NCI-H1436 treated with DMSO at 0.1 percent for 48 hours (cell line): ENCODE measurements at regions not wholly inside any gene's neighbourhood (a gene's known extent, or its start where the extent isn't known, plus 50 kb on each side); places are given as distances from the start of the nearest gene placed in this dataset.
"Not testable (repeated sequence)": the region's sequence is repeated elsewhere in the genome, so short reads cannot be mapped to it uniquely, and the experiment has no call there.

Source experiments
- DNase-seq: peaks from one replicate; lab custom pipeline; 2025; lab: John Stamatoyannopoulos, UW

DNA sequence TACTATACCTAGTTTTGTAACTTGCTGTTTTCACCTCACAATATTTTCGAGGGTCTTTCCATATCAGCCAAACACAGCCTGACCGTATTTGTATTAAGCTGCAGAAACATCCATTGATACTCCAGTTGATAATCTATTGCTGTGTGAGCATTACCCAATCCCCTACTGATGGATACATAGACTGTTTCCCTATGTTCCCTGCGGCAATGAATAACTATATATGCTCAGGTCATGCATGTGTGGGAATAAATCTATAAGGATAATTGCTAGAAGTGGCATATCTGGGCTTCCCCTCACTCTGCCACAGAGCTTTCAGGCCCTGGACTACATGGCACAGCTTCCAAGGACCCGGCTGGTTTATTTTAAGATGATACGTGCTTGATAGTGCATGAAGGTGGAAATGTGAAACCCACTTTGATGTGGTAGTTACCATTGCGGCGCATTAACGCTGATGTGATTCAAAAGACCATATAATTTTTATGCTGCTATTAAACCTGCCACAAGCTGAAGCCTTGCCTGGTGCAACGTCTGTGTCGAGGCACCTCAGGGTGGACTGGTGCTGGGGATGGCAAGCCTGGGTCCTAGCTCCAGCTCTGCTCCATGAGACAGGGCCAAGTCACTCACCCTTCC lies 81.4 kb upstream of the KCNK12 start:
- no peak for DNase-seq

DNA sequence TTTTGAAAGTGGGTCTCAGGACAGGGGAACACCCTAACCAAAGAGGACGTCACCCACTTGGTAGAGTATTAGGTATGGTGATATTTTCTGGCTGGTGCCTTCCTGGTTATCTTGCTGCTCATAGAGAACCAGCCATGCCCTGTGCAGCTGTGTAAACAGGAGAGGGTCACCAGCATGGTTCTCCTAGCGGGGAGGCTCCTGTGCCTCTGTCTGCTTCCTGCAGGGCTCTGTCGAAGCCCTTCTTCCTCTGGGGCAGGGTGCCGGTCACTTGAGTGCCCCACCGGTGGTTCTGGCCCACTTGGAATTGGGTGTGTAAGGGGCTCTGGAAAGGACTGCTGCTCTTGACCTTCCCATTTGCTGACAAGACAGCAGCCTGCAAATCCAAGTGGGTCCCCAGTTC lies 80.5 kb upstream of the KCNK12 start:
- no peak for DNase-seq

DNA sequence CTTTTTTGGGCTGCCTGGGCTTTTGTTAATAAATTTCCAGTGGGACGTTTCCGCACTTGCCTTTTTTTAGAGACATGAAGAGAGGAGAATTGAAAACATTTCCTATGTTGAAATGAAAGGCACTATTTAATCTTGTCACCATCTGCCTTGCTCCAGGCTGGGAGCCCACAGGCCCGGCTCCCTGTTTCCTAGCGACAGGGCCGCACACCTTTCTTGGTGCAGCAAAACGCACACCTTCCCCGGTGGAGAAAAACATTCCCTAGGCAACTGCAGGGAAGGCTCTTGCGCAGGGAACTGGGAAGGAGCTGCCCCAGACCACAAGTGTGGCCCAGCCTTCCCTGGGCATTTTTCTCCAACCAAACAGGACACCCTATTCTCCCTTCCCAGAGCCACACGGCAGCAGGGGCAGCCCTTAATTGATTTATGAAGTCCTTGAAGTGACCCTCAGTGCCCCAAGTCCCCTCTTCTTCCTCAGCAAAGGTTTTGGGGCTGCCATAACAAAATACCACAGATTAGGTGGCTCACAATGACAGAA lies 79.3 kb upstream of the KCNK12 start:
- DNase-seq, result no peak

DNA sequence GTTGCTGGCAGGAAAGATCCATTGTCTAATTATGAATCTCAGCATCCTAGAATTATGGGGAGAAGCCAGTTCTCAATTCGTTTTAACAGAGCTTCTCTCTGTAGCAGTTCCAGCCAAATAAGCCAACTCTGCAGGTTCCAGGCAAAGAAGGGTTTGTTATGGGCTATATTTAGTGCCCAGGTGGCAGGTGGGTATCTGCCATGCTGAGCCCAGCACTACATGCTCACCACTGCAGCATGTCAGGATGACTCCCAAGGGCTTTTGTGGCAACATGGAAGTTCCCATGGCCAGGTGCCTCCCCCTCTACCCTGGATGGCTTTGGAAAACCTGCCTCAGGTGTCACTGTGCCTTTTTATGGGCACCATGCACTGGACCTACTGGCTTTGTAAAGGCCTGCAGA lies 74.5 kb upstream of the KCNK12 start:
- no peak for DNase-seq

DNA sequence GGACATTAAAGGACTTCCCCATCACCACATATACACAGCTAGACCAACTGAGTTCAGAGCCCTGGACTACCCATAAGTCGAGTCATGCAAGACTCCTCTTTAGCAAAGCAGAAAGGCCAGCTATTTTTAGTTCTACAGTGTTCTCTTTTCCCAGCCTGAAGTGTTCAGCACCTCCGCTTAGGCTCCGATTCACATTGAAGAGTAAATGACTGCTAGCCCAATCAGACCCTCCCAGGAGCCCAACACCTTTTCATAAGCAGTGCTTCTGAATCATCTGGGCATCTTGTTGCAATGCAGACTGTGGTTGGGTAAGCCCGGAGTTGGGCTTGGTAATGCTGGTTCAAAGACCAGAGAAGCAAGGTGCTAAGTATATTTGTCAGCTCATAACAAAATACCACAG lies 73.6 kb upstream of the KCNK12 start:
- DNase-seq, result no peak

DNA sequence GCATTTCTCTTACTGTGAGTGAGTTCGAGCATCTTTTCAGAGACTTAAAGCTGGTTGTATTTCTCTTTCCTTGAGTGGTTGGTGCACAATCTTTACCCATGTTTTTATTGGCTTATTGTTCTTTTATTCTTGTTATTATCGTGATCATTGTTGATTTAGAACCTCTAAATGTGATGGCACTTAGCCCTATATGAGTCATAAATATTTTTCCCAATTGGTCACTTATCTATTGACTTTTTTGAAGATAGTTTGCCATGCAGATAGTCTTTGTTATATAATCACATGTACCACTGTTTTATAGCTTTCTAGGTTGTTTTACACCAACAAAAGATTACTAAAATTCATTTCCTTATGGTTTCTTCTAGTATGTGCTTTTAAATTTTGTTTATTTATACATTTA lies 70.6 kb upstream of the KCNK12 start:
- DNase-seq, result no peak

DNA sequence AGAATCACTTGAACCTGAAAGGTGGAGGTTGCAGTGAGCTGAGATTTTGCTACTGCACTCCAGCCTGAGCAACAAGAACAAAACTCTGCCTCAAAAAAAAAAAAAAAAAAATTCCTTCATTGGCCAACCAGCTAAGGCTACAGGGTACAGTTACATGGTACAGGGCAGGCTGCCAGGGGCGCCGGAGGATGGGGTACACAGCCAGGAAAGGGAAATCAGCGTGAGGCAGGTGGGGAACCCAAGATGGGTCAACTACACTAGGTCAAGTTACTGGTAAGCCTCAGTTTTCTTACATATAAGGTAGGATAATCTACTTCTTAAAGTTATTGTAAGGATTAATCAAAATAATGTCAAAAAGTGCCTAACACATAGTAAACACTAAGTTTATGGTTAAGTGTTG lies 69.6 kb upstream of the KCNK12 start:
- DNase-seq, result no peak

DNA sequence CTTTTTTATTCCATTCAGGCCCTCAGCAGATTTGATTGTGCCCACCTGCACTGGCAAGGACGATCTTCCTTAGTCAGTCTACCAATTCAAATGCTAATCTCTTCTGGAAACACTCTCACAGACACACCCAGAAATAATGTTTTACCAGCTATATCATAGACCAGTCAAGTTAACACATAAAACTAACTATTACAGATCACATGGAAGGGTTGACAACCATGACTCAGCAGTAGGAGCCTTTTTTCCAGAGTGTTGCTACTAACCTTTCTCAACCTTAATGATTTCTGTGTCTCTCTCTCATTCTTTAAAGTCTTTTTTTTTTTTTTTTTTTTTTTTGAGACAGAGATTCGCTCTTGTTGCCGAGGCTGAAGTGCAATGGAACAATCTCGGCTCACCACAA lies 68.7 kb upstream of the KCNK12 start:
- no peak for DNase-seq

DNA sequence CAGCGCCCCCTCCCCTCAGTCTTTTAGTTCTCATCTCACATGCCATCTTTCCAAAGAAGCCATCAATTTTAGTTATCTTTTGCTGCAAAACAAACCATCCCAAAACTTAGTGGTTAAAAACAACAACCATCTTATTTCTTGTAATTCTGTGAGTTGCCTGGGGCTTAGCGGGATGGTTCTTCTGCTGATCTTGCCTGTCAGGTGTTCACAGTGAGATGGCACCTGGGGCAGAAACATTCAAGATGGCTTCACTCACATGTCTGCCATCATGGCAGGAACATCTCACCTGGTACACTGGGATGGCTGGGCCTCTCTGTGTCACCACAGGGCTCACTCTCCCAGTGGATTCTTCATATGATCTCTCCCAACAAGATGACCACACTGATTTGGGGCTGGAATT lies 67.6 kb upstream of the KCNK12 start:
- DNase-seq, result no peak

DNA sequence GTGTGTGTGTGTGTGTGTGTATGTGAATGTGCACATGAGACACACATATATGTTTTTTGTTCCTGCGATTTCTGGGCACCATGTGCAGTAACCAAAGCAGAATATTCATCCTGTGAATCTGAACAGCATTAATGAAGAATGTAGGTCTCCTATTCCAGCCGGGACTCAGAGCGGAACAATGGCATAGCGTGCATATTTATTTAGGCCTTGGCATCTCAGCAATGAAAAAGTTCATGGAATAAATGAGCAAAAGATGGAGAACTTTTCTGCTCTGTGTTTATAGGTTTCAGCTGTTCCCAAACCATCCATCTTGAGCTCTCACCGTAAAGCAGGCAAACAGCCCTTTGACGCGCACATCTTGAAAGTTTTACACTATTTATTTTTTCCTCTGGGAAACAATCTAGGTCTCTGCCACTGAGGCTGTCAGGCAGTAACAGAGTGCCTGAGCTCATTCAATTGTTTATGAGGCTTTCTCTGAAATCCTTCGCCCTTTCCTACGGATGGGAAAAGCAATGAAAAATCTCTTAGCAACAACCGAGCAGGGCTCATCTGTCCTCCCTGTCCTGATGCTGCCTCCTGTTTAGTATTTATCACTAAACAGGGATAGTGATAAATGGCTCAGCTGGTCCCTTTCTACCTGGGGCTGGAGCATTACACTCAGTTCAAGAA lies 65.9 kb upstream of the KCNK12 start:
- no peak for DNase-seq

DNA sequence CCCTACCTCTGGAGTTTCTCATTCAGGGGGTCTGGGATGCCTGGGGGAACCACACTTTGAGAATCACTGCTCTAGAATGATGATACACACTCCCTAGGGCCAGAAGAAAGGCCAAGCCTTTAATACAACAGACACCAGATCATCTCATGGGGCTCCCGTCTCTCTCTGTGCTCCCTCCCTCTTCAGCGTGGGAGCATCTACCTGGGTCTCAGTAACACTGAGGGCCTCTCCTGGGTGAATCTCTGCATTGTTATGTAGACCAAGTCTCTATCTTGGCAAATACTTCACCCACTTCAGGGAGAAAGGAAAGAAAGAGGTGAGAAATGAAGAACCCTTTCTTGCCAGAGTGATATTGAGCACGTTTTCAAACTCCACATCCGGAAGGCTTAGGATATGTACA lies 65.4 kb upstream of the KCNK12 start:
- DNase-seq, result no peak

DNA sequence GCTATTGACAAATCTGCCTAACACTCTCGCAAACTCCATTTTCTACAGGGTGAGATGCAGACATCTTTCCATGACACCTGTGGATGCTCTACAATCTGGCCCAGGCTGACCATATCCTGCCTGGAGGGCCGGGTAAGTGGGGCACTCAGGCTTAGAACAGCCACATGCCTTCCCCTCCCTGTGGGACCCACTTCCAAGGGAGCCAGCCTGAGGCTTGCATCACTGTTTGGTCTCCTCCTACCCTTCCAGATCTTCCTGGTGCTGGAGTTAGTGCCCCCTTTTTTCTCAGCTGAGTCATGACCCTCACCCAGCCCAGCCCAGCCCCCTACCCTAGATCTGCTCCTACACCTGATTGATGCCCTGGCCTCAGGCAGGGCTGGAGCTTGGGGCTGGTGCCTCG lies 62.0 kb upstream of the KCNK12 start:
- no peak for DNase-seq

DNA sequence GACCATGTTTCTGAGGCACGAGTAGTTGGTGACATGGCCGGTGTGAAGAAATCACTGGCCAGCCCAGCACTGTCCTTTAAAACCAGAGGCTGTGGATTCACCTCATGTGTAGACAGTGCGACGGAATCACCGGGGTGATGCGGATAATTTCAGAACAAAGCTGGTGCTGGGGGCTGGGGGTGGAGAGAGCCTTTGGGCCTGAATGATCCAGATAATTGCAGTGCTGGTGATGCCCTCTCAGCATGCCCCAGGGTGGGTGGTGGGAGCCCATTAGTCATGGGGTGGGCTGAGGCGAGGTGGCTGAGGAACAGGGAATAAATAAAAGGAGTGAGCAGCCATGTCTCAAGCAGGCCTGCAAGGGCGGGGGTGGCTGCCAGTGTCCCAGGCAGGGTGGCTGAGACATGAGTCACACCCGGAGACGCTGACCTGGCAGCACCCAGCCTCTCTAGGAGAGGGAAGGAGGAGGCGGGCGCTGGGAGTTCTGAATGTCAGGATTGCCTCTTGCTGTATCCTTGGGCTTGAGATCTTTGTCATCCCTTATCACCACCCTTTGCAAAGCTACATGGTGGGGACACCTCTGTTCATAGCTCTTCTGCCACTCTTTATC lies 61.1 kb upstream of the KCNK12 start:
- no peak for DNase-seq

DNA sequence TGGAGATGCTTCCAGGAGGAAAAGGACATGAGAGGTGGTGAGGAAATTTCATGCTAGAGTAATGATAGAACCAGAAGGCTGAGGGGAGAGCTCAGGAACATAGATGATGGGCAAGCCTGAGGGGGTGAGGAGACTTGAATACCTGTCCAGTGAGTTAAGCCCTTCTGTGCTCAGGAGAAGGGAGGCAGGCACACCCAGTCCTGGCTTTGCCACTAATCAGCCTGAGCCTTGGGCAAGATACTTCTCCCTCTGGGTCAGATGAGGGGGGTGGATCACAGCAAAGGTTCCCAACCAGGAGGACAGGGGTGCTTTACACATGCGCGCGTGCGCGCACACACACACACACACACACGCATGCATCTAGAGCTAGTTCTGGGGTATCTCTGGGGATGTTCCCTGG lies 60.5 kb upstream of the KCNK12 start:
- no peak for DNase-seq

DNA sequence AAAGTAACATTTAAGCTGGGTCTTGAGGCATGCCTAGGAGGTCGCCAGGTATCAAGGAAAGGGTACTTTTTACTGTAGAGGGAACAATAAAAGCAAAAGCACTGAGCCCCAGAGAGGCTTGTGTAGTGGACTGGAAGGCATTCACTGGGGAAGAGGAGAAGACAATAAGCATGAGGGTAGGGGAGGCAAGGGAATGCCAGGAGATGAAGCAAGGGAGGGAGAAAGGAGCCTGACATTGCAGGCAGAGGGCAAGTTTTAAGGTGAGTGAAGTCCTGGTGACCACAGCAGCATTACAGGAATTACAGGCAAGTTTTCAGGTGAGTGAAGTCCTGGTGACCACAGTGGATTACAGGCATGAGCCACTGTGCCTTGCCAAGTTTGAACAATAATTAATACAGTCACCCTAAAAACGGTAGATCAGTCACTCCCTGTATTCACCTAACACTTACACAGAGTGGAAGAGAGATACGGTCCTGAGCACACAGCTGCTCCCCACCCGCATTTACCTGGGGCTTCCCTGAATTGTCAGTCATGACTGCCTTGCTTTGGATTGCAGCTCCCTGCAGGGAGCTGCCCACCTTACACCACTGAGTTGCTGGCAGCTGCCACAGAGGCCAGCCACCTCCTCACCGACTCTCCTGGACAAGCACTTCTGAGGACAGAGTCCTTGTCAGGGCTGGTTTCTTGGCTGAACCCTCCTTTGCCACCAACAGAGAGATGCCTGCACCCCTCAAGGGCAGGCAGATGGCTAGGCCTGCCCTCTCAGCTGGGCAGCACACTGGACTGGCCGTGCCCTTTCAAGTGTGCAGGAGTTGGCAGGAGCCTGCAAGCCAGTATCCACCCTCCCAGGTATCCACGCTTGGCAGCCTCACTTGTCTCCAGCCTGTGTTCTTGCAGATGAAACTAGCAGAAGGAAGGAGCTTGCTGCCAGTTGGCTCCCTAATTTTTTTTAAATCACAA lies 59.0 kb upstream of the KCNK12 start:
- no peak for DNase-seq

DNA sequence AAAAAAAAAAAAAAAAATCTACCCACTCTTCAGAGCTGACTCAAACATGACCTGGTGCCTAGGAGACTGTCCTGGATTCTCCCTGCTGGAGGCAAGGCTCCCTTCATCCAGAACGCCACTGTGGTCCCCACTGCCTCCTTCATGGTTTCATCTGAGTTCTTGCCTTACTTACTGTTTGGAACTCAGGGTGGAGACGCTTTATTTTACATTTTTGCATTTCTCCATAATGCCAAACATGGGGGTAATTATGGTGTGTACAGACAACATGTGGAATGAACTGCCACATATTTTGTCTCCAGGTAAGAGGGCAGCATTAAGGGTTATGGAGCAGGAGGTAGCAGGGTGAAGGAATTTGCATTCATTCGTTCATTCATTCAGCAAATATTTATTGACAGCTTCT lies 58.1 kb upstream of the KCNK12 start:
- no peak for DNase-seq

DNA sequence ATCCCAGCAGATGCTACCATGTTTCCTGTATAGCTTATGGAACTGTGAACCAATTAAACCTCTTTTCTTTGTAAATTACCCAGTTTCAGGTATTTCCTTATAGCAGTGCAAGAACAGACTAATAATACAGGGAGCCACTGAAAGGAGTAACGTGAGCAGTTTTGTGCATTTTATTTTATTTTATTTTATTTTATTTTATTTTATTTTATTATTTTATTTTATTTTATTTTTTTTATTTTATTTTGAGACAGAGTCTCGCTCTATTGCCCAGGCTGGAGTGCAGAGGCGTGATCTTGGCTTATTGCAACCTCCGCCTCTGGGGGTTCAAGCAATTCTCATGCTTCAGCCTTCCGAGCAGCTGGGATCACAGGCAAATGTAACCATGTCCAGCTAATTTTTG lies 55.9 kb upstream of the KCNK12 start:
- DNase-seq, result no peak

DNA sequence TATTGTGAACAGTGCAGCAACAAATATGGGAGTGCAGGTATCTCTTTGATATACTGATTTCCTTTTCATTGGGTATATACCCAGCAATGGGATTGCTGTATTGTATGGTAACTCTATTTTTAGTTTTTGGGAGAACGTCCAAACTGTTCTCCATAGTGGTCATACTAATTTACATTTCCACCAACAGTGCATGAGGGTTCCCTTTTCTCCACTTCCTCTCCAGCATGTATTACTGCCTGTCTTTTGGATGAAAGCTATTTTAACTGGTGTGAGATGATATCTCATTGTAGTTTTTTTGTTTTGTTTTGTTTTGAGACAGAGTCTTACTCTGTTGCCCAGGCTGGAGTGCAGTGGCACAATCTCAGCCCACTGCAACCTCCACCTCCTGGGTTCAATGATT lies 52.4 kb upstream of the KCNK12 start:
- not testable (repeated sequence) for DNase-seq

DNA sequence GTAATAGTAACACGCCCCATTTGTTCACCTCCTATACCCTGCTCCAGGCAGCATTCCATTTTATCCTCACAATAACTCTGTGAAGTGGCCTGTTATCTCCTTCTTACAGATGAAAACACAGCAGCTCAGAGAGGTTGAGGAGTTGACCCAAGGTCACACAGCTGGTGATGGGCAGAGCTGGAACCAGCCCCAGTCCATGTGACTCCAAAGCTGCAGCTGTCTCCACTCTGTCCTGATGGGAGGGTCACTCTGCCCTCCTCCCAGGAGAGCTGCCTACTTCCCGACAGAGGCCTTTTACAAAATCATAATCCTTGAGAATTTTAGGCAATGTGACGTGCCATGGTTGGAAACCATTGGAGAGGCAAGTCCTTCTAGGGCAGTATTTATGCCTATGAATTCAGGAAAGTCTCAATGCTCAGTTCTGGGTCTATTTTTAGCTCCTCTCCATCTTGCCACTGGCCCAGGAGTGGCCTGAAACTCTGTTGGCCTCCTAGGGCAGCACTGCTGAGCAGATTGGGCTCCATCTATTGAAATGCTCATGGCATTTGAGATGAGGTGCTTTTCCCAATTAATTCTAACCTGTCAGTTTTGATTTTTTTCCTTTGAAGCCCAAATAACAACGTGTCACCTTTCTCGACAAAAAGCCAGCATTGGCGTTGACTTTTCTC lies 50.1 kb upstream of the KCNK12 start:
- no peak for DNase-seq
